G401.6 (cell line): ENCODE measurements at regions not wholly inside any gene's neighbourhood (a gene's known extent, or its start where the extent isn't known, plus 50 kb on each side); places are given as distances from the start of the nearest gene placed in this dataset.

Experiments used
- FAIRE-seq: peaks from 2 replicates; lab custom pipeline; 2012; peaks lifted over from hg19 to GRCh38; lab: Jason Lieb, UNC

DNA sequence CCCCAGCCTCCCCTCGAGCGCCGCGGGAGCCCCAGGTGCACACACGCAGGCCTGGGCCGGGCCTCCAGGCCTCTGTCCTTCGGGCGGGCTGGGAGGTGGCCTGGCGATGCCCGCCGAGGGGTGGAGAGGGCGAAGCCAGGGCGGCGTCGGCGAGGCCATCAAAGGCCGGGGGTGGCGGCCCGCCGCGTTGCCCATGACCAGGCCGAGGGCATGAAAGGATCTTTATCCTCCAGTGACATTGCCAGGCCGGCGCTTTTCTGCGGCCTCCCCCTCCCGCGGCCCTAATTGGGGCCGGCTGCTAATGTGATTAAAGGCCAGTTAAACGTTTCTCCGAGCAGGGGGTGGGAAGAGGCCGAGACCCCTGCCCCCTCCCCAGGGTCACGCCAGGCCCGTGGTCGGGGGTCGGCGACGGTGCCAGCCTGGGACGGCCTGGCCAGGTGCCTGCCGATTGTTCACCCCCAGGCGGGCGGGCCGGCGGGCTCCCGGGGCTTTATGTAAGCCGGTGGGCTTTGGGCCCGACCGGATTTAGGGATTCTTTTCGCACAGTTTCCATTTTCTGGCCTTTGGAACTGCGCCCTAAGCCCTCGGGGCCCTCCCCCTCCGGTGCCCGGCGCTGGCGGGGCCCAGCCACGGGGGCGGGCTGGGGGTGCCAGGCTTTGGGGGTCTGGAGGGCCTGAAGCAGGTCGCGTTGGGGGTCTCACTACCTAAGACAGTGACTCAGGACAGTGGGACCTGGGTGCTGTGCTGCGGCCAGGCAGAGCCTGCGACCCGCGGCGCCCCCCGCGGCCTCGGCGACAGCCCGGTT is 103.2 kb upstream of the DIO3 start:
- no peak for FAIRE-seq

DNA sequence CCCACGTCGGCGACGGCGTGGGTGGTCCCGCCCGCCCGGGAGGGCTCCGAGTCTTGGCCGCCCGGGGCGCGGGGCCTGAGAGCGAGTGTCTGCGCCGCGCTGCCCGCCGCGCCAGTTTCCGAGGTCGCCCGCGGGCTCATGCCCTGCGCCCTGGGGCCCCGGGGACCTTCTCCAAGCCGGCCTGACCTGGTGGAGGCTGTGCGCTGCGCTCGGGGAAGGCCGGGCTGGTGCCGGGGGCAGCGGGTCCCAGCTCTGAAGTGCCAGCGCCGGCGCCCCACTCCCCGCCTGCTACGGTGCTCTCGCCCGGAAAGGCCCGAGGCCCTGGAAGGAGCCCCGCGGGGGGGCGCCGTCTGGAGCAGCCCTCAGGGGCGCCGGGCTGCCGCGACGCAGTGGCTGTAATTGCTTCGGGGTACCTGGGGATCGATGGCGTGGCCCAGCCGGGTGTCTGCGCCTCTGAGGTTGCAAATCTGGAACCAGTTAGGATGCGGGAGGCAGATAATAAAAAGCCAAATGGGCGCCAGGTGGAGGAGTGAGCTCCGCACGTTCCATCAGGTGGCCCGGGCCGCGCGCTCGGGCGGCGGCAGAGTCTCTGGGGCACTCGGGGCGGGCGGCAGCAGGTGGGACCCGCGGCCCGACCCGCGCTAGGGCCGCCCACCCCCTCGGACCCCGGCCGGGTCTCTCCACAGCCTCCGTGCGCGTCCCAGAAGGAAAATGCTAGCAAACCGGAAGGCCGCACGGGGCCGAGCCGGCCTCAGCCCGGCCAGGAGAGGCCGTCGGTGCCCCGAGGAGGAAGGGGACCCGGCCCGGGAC is 102.3 kb upstream of the DIO3 start:
- FAIRE-seq: no peak

DNA sequence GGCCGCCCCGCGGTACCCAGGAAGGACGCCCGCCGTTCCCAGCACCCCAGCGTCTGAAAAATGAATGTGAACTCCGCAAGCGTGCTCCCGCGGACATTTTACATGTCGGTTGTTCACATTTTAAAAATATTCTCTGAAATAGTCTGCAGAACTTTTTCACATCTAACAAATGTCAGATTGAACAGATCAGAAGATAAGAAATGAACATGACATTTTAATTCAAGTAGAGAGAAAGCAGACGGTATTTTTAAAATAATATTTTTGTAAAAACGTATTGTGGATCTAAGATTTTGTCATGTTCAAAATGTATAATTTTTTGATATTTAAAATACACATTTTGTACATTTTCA is 101.8 kb upstream of the DIO3 start:
- FAIRE-seq: no peak

DNA sequence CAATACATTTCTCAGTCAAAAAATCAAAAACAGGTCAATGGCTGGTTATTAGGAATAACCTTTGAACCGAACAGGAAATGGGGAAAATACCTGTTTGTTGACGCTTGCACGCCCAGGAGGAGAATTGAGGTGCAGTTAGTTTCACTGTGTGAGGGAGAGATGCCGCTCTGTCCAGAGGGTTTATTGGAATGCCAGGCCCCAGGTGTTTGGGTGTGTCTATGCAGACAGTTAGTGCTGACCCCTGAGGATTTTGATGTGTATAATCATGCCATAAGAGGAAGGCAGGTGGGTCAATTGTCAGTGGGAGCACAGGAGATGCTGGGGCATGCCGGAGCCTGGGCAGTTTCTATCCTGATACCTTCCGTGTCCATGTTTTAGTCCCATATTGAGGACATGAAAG is 100.8 kb upstream of the DIO3 start:
- no peak for FAIRE-seq

DNA sequence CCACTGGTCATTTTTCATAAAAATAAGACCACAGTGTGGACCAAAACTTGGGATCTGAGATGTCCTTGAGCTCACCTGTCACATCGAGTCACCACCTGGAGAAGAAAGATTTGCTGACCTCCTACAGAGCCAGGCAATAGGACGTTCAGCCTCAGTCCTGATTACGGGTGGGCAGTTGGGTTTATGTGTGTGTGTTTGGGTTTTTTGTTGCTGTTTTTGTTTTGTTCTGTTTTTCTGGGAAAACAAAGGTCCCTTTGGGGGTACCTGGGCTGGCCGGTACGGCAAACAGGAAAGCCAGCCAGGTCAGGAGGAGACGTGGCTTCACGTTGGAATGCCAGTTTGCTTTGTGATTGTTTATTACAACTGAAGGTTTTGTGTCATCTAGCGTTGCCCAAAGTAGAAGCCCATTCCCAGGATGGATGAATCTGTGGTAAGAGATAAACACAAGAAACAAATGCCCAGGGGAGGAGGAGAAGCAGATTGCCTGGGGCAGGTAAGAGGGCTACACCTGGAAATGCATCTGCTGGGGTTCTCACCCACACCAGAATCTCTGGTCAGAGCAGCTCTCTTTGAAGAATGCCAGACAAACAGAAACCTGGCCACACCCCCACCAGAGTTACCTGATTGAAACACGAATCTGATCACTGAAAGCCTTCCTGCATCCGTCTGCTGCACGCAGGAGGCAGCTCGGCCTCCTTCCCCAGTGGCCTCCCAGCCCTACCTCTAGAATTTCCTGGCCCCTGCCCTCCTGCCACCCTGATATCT is 100.1 kb upstream of the DIO3 start:
- no peak for FAIRE-seq

DNA sequence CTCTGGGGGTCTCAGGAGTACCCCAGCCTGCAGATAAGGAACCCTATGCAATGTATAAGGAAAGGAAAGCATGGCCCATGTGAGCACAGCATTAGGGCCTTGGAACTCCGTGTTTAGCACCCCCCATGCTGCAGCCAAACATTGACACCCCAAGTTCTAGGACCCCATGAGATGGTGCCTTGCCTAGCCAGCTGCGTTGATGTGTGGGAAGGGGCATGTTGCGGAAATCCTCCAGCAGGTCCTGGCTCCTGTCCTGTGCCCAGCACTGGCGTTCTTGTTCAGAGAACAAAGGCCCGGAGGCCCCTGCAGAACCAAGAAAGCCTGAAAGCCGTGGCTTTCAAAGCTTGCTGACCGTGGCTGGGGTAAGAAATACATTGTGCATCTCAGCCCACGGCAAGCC is 99.4 kb upstream of the DIO3 start:
- no peak for FAIRE-seq

DNA sequence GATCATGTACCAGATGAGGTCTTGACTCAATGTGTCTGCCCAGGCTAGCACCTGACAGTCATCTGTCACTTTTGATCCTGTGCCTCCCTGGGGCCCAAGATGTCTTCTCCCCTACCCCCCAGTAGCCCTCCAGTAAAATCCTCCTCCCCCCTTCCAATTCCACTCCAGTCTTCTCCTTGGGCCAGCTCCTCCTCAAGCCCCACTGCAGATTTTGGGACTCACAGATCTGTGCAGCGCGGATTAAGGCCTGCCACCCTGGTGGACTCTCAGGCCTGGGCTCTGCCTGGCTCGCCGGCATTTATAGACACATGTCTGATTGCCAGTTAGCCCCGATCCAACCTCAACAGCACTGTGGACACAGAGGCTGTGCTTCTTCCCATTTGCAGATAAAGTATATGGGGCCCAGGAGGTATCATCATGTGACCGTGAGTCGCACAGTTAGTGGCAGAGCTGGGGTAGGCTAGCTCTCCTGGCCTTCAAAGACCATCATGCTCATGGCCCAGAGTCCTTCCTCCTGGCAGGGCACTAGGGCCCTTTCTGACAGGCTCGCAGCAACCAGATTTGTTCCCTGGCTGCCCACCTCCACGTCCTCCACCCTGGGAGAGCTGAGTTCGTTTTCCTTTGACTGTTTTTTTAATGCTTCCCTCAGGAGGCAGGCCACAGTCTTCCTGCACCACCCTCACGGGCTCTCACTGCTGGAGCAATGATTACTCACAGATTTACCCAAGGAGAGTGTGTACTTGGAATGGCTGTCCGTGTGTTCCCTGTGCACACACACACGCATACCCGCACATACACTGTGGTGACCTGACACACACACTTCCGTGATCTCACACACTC is 98.3 kb upstream of the DIO3 start:
- no peak for FAIRE-seq

DNA sequence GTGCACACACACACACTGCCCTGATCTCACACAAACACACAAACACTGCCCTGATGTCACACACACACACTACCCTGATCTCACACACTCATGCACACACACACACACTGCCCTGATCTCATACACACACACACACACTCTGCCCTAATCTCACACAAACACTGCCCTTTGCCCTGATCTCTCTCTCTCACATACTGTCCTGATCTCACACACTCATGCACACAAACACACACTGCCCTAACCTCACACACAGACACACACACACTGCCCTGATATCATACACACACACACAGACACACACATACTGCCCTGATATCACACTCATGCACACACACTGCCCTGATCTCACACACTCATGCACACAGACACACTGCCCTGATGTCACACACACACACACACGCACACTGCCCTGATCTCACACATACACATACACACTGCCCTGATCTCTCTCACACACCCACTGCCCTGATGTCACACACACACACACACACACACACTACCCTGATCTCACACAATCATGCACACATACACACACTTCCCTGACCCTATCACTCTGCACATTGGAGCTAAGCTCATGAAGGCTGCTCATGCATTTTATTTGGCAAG is 97.6 kb upstream of the DIO3 start:
- no peak for FAIRE-seq

DNA sequence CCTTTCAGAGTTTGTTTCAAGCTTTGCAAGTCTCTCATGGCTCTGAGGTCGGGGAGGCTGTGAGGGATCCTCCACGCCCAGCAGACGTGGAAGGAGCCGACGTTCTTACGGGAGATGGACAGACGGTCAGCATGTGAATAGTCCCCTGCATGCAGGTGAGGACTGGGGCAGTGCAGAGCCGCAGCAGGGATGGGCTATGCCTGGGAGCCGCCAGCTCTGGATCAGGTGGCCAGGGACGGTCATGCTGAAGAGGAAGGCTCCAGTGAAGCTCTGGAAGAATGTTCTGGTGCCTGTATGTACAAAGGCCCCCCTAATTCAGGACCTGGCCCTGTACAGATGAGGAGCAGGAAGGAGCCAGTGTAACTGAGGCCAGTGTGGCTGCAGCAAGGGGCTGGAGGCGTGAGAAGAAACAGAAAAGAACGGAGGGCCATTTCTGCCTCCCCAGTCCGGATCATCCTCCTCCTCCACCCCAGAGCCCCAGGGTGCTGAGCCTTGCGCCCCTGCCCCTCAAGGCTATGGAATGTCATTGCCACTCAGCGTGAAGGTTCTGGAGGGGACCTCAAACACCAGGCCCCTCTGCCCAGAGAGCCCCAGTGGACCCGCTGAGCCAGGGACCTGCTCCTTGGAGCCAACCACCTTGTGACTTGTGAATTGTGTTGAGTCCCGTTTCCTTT is 96.8 kb upstream of the DIO3 start:
- FAIRE-seq: no peak

DNA sequence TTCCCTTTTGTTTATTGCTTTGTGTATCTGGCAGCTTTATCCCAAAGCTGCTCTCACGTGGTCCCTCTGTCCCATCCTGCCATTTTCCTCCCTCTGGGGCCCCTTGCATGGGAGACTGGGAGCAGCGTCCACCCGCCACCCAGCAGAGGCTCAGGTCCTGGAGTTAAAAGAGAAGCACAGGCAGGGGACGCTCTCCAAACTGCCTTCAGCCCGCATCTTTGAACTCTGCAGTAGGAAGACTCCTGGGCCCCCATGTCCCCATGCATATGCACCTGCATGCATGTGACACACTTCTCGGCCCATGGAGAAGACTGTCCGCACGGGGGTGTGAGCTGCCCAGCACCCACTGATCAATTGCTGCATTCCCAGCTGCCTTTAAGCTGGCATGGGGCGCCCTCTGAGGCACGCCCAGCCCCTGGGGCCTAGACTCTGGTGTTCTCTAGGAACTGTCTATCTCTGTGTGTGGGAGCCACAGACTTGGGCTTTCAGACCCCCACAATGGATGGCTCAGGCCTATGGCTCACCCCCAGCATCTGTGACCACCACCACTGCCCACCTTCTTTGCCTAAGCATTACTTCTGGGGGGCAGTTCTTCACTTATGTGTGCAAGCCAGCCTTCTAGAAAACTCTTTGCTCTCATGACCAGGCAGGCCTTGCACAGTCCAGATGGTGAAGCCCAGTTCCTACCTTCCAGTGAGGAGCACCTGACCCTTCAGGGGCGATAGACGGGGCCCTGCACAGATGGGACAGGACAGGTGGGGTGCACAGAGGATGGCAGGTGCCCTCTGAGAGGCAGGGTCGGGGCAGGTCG is 96.1 kb upstream of the DIO3 start:
- no peak for FAIRE-seq

DNA sequence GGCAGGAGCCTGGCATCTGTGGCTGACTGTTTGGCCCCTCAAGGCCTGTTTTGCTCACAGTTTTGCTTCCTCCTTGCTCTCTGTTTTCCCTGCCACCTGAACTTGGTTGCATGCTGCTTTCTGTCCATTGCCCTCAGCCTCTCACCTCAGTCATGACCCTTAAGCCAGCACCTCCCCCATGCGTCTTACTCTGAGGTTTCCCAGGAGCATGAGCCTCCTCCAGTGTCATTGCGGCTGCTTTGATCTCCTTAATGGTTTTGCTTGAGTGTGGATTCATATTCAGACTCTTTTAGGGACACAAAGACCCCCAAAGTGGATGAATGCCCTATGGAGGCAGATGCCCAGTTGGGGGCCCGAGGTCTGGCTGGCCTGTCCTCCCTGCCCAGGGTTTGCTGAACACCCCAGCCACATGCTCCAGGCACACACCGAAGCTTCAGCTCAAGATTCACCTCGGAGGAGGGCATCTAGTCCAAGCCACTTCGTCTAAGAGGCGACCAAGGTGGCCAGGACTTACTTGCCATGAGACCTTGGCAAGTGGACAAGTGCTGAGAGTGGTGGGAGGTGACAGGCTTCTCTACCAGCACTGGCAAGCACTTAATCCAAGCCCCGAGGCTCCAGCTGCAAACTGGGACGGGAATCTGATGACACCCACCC is 95.4 kb upstream of the DIO3 start:
- no peak for FAIRE-seq

DNA sequence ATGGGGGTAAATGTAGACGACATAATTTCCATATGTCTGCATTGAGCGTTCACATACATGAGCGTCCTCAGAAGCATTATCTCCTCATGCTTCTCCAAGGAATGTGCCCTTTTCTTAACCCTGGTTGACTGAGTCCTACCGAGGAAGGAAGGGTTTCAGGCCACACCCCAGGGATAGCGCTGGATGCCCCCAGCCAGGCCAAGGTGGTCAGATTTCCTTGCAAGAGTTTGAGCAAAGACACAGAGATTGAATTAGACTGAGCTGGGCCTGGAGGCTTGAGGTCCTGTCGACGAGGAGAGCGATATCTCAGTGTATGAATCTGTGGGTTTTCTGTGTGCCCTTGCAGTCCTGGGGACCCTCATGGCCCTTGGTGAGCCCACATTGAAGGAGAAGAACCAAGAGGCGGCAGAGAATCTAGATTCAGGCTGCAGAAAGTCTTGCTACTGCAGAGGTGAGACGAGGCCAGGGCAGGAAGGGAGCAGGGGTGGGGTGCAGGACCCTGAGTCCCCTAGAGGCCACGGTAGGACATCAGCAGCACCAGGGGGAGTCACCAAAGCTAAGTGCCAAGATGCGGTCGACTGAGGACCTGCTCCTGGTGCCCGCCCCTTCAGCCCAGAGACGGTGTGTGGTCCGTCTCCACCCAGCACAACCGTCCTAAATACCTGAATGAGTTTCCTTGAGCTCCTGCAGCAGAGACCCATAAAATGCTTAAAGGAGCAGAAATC is 94.7 kb upstream of the DIO3 start:
- no peak for FAIRE-seq

DNA sequence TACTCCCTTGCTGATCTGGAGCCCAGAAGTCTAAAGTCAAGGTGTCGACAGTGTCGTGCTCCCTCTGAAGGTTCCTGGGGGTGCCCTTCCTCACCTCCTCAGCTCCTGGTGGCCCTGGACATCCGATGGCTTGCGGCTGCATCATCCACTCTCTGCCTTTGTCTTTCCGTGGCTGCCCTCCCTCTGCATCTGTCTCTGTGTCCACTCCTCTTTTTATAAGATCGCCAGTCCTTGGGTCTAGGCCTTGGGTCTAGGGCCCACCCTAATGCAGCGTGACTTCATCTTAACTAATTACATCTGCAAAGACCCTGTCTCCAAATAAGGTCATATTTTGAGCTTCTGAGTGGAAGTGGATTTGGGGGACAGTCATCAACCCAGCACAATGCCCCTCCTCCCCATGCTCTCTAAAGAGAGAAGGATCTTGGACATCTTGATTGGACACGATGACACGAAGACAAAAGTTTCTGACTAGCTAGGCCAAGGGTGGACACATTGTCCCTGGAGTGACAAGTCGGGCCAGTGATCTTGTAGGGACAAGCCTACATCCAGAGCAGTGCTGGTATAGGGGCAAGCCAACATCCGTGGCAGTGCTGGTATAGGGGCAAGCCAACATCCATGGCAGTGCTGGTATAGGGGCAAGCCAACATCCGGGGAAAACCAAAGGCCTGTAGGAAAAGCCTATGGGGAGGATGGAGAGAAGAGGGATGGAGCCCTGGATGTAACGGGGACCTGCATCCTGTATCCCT is 93.9 kb upstream of the DIO3 start:
- FAIRE-seq: no peak

DNA sequence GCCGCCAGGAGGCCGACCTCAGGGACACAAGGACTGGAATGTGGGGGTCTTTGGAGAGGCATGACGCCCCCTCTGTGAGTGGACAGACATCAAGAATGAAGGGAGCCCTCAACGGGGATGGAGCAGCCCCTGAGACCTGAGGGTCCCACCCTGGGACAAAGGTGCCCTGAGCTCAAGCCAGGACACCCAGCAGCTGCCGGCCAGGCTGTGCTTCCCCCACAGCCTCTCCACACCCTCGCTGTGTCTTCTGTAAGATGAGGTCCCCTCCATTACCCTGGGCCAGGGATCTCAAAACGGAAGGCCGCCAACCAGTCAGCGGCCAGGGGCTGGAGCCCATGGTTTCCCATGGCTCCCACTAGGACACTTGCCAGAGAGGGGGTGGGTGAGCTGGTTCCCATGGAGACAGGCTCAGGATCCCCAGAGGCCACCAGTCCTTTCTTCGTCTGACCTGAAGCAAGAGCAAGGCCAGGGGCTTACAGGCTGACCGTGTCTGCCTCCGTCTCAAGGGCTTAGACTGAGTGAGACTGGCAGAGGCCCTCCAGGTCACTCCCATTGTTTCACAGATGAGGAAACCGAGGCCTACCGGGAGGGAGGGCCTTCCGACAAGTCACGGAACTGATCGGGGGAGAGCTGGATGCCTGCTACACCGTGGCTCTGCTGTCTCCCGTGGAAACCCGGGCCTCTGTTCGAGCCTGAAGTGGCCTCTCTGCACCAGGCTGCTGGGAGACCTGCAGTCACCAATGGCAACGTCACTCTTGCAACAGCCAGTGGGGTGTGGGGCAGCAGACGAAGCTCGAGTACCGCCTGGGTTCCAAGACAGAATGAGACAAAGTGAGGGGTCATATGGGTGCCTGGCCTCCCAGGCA is 91.7 kb upstream of the DIO3 start:
- FAIRE-seq: no peak

DNA sequence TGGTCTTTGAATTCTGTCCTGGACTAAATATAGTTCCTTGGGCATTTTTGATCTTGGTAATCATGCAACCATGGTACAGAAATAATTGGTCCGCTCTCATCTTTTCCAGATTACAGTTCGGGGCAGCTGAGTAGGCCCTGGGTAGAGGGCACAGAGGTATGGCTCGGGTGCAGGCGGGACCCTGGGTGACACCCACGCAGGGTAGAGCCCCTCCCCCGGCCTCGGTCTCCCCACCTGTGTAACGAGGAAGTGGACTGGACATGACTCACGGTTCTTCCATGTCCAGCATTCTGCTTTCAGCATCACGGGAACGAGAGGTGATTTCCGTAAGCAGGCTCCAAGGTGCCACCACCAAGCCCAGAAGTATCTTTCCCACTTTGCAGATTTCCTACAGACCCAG is 91.0 kb upstream of the DIO3 start:
- FAIRE-seq: no peak

DNA sequence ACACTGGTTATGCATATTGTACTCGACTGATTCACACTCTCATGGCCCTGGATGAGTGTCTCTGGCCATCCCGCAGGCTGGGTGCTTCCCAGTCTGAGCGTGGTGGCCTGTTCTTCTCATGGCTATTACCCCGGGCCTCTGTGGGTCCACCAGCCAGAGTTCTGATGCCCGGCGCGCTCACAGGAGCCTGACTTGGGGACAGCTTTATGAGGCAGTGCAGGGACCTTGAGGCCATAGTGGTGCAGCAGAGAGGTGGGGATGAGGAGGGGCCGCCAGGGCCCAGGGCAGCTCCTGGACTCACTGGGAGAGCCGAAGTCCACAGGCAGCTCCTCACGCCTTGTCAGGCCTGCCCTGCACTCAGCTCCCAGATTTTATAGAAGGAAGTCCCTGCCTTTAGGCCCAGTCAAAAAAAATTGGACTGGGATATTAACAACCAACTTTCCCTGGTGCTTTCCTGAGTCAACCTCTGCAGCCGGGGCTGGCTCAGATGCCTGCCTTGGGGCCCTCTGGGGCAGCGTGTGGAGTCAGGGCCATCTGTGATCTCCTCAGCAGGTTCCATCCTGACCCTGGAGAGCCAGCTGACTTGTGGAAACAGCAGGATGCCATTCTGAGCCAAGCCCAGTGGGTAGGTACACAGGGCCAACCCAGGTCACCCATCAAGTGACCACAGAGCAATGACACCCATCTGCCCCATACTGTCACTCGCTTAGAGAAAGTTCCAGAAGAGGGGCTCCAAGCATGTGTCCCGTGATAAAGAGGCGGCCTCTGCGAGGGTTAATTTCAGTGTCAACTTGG is 89.4 kb upstream of the DIO3 start:
- no peak for FAIRE-seq

DNA sequence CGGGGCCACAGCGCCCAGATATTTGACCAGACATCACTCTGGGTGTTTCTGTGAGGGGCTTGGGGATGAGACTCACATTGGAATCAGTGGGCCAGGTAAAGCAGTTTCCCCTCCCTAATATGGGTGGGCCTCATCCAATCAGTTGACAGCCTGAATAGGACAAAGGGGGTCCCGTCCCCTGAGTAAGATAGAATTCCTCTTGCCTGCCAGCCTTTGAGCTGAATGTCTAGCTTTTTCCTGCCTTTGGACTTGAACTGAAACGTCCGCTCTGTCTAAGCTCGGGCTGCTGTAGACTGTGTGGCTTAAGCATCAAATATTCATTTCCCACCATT is 88.8 kb upstream of the DIO3 start:
- FAIRE-seq: no peak
